Gastroesophageal sphincter (tissue), 3 donors: ENCODE measurements at regions not wholly inside any gene's neighbourhood (a gene's known extent, or its start where the extent isn't known, plus 50 kb on each side); places are given as distances from the start of the nearest gene placed in this dataset.

Experiments
- CTCF ChIP-seq, 4 experiments: fragments of 200-600 bp in 2 of 4; fragments of 450-650 bp in 2 of 4; sonication (generic) in 1 of 4; IDR thresholded peaks; one replicate each; pipeline ENCODE4 v1.5.1; 2017 to 2019; ENCODE audit warnings: antibody characterized with exemption in 4 of 4, mild to moderate bottlenecking in 2 of 4, moderate library complexity in 2 of 4
- EP300 ChIP-seq: sonication (generic); formaldehyde crosslinking; IDR thresholded peaks from one replicate; pipeline ENCODE4 v1.6.1; 2017; ENCODE audit warnings: antibody characterized with exemption, mild to moderate bottlenecking
- POLR2A ChIP-seq, 2 donors: fragments of 450-650 bp; IDR thresholded peaks; one replicate each; pipeline ENCODE4 v1.6.1; 2017; ENCODE audit warnings: antibody characterized with exemption in 2 of 2, mild to moderate bottlenecking in 2 of 2, moderate library complexity in 1 of 2

GRCh38 chr3:74393426-74393825 lies 221.0 kb downstream of the CNTN3 start:
- TF ChIP-seq CTCF (IDR thresholded peaks at IDR 0.05) = no peak
- TF ChIP-seq POLR2A (IDR thresholded peaks at IDR 0.05) = no peak
- no peak for TF ChIP-seq EP300
